ENCODE measurements at regions not wholly inside any gene's neighbourhood (a gene's known extent, or its start where the extent isn't known, plus 50 kb on each side); places are given as distances from the start of the nearest gene placed in this dataset.

DNA sequence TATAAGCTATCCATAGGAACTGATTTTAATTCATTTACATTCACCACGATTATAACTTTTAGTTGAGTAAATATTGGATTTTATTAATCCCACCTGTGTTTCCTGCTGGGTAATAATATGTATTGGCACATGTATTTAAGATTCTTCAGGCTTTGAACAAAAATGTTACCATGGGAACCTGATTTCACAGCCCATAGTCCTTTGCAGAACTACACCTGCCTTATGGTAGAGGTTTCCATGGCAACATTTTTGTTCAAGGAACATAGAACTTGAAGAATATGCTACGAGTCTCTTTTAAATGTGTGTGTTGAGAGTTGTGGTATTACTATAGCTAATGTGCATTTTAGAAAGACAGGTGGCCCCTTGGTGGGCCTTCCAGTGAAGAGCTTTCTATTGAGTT is 317.4 kb downstream of the SAMD5 start:
- DNase-seq = no peak

DNA sequence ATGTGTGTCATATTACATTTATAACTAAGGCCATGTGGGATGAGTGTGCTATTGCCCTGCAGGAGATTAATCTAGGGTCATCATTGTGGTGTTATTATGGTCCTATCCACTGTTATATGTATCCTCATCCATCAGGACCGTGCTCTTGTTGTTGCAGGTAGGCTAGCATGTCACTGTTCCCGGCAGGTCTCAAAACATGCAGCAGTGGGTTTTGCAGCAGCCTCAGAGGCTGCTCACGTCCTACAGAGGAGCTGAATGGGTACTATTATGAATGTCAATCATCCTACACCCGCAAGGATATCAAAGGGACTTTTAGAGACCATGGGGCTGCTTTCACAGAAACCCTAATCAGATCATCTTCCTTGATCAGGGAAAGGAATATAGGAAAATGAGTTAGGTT is 318.2 kb downstream of the SAMD5 start:
- no peak for DNase-seq

DNA sequence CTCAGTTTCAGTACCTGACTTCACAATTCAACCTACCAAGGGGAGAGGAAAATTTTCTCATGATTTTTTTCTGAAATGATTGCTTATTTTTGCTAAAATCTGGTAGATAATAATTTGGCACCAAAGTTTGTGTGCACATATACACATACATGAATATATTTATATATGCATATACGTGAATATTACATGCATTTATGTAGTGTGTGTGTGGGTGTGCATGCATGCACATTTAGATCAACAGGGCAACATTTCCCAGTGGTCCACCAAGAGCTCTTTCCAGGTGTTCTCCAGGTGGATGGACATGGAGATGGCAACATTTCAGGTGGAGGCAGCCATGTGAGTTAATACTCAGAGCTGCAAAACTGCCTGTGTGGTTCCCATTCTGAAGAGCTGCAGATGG is 320.9 kb downstream of the SAMD5 start:
- DNase-seq = no peak

DNA sequence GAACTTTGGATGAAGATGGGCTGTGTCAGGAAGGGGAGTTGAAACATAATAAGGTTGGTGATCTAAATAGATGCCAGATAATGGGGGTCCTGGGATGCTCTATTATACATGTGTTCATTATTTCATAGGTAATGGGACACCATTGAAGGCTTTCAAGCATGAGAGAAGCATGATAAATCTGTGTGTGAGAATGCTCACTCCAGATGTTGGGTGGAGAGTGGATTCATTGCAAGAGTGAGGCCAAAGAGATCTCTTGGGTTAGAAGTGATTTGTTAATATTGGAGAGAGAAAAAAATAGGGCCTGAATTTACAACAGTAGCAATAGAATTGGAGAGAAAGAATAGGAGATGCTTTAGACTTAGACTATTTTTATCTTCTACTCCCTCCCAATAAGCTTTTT is 321.3 kb downstream of the SAMD5 start:
- no peak for DNase-seq

DNA sequence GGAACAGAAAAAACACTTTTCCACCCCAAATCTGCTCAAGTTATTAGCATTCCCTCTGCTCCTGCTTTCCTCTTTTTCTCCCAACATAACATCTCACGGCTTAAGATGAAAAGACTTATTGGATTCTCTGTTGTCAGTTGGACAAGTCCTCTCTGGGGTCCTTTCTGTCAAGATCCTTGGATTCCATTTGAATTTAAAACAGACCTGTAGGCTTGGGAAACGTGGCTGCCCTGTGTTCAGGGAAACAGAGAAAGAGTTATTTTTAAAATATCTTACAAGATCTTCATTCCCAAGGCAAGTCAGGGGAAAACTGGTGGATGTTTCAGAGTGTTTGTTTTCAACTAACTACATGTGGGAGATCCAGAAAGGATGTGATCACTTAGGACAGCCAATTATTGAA is 322.9 kb downstream of the SAMD5 start:
- DNase-seq = no peak

DNA sequence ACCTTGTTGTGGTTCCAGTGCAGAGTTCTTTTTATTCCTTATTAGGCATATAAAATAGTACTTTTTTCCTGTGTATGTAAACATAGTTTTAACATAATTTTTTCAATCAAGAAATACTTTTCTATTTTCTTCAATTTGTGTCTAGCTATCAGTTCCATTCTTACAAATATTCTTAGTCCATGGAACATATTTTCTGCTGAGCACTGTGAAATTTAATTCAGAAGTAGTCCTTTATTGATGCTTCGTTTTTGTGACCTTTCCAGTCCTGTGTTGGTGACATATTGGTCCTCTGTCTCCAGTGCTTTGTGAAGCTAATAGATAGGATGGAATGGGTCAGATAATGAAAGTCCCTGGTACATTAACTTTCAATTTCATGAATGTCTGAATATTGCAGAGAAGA is 325.1 kb downstream of the SAMD5 start:
- DNase-seq = no peak

DNA sequence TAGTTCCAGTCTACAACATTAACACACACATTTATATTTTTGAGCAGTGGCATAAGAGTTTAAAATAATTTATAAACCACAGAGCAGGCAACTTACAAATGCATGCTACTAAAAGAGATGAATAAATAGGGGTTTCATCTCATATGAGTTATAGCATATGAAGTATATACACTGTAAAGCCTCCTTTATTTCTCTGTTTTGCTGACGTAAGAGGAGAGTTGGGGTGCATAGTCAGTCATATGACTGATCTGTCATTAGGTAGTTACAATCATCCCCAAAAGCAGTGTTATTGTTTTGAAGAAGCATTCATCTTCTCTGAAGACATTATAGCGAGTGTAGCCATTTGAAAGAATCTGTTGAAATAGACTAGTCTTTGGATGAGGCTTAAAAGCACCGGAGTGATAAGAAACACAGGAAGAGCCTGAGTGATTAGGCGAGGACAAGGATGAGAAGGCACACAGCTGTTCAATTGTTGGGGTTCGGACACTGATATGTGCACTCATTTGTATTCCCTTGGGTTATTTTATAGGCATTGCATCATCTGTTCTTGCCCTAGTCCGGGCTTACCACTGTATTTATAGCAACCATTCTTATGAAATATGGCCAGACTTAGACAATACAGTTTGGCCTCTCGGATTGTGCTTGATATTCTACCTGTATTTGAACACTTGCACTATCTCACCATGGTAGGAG is 325.7 kb downstream of the SAMD5 start:
- no peak for DNase-seq

DNA sequence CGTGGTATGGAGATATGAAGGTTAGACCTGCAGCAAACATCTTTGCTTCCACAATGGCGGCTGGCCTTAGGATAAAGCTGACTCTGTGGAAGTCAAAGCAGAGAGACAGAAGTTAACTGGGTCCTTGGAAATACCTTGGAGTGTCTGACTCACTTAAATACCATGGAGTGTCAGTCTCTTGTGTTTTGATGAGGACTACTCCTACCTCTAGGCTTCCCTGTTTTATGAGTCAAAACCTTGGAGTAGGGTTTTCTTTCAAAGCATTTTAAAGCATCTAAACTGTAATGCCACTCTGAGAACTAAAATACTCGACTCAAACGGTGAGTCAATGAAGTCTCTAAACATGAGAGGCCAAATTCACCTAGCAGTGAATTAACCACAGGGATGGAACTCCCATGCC is 329.1 kb downstream of the SAMD5 start:
- DNase-seq = no peak

DNA sequence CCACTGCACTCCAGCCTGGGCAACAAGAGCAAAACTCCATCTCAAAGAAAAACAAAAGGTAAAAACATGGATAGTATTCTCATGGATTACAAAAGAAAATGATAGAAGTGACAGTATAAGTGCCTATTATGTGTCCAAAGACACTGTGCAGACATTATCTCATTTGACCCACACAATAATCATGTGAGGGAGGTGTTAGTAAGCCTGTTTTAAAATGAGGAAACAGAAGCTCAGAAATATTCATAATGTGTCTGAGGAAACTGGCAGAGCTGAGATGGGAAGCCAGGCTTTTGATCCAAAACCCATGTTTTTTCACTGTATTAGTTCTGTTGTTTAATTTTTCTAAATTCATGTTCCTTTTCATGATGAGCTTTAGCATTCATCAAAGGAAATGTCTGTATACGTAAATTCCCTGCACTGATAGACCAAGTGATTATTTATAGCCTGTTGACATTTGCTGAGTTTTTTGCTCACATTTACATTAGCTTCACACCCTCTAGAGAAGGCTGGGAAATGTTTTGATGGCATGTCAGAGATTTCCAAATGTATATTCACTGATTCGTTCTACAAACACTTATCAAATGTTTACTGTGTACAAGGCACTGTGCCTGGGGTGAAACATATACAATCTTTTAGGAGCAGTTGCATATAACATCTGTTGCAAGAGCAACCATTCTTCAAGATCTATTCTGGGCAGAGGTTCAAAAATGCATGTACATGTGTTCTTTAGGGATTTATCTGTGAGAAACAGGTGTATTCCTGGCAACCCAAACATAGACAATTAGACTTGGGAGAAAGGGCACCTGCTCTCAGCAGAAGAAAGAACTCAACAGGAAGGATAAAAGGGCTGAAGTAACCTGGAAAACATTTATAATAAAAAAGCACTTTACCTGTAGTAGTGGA is 331.5 kb downstream of the SAMD5 start:
- no peak for DNase-seq

DNA sequence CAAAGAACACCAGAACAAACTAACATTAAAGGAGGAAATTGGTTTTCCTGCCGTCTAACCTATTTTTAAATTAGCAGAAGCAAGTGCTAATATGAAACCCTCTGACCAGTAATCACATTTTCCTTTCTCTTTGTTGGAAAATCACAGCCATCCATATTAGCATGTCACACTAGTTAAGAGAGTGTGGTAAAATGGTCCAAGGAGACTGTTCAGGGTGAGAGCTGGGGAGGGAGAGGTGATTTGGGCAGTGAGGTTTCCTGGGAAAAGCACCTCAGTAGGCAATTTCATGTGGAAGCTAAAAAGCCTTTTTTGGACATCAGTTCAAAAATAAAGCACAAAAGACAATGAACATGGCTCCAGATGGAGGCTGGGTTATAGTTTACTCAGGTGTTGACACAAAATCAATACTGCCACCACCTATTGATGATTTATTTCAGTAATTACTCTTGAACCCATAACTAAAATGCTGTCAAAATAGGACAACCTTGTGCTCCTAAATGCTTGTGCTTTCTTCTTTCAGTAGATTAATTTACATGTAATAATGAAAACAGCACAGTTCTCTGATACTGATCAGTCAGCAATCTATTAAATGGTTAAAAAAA is 333.2 kb downstream of the SAMD5 start:
- DNase-seq = no peak

DNA sequence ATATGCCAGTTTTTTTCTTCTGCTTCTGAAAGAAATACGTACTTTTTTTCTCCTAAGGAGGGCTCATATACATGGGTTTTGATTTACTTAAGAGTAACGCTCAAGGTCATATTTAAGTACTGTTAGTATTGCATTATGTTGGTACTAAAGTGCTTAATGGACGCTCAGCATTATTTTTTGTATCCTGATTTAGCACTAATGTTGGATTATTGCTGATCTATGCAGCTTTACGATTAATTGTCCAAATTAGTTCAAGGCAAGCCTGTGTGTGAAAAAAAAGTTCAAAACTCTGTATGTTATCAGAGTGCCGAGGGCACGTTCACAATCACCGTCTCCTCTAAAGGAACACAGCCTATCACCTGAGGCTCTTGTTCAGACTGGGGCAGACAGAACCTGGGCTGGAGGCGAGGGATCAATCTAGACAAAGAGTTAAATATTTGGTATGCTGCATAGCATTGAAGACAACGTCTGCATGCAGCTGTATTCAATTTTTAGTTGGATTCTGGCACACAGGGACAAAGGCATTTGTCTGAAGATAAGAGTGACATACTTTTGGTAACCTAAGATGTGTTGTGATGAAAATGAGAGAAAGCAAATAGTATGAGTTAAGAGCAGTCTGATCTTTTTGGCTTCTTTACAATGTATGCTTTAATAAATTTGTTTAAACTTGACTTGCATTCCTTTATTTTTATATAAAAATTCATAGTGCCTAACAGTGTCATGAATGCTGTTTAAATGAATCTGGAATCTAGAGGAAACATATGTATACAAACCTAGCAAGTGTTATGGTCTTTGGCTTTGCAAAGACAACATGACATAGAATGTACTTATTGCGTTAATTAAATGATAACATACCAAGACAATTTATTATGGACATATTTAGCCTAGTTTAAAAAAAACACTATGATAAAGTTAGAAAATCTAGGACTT is 341.2 kb downstream of the SAMD5 start:
- no peak for DNase-seq

DNA sequence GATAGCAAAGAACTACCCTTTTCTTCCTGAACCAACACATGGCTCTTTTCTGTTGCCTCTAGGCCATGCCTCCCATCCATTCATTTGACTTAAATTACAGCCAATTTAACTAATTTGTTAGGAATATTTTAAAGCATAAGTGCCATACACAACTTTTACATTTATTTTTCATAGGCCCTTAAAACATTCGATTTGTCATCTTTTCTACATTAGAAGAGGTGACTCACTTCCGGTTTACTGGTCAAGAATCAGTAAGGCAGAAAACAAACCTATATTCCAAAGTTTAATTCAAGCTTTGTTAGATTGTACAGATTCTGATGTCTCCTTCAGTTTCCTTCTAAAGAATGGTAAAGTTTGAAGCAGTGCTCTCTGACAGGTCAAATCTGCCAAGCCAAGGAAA is 344.3 kb downstream of the SAMD5 start:
- no peak for DNase-seq

DNA sequence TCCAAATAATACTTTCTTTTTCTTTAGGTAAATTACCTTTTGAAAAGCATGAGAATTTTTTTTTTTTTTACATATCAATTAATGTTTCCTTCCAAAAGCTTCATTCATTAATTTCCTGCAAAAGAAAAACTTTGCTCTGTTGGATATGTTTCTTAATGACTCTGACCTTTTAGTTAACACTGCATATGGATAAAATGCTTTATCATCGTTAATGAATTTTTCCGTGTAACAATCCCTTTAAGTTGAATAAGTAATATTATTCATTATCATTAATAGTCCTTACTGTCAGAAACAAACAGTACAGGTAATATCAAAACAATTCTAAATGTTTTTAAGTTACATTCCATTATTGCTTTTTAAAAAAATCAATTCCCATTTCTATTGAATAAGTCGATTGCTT is 345.1 kb downstream of the SAMD5 start:
- no peak for DNase-seq

DNA sequence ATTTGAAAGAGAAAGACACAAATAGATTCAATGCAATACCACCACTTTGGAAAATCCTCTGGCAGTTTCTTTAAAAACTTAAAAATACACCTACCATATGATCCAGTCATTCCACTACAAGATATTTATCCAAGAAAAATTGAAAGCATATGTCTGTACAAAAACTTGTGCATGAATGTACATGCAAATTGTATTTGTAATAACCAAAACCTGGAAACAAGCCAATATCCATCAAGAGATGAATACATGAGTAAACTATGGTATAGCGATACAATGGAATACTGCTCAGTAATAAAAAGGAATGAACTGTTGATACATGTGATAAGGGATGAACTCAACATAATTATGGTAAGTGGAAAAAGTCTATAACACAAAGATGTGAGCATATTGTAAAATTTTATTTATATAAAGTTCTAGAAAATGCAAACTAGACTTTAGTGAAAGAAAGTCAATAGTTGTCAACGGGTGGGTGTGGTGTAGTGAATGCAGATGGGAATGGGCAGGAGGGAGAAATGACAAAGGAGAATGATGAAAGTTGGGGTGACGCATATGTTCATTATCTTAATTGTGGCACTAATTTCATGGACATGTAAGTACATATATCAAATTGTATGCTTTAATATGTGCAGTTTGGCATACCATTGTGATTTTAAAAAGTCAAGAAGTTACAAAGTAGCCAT is 347.5 kb downstream of the SAMD5 start:
- DNase-seq = no peak

DNA sequence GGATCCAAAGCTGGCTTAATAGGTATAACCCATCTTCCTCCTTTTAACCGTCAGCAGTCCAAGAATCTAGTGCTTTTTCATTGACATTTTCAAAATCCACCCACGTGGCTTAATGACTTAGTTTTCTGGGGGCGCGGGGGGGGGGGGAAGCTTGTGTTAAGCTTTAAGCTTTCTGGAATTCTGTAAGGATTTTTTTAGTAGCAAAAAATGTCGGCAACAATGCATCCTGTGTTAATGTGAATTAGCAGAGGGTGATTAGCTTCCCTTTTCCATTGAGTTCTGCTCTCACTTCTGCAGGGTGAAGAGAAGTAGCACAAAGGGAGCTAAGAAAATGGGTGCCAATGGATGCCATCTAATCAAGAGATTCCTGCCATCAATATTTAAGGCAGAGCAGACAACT is 348.2 kb downstream of the SAMD5 start:
- DNase-seq = no peak

DNA sequence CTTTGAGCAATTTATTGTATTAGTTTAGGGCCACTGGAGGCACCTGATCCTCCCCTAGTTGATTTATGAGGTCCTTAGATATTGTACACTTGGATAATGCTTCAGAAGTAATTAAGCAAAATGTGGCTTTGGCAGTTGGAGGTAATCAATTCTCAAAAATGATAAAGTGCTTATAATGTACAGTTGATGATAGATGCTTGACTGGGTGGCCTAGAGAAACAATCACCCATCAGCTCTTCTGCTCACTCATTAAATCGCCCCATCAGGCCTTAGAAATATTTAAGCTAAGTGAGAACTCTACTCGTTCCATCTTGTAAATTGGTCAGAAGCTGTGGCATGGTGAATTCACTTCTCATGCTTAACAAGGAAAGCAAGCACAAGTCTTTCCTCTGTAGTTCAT is 349.9 kb downstream of the SAMD5 start:
- no peak for DNase-seq

DNA sequence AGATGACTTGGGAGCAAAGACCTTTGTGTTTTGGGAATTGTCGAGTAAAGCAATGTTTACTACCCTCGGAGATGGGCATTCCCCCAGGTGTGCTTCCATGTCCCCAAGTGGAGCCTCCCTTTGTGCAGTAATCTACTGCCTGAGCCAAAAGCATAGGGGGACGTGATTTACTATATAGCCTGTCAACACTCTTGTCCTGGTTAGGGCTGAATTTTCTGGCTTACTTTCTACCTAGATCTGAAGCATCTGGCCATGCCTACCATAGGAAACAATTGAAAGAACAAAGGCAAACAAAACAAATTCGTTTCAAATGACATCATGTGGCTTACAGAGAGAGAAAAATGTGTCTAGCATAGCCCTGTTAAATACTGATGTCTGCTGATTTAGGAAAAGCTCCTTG is 350.6 kb downstream of the SAMD5 start:
- no peak for DNase-seq

DNA sequence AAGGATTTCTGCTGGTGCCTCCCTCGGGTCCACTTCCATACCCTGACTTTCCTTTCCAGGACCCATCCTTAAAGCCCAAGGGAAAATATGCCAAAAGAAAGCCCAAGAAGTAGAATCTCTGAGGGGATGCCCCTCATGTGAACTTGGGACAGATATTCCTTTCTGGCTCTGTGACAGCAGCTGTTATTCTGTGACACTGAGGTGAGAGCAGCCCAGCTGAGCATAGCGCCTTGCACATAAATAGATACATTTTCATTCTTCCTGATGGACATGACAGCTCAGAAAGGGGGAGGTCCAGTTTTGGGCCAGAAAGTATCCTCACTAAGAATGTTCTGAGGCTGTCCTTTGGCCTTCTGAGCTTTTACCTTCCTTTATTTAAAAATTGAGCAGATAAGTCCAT is 353.2 kb downstream of the SAMD5 start:
- DNase-seq = no peak

DNA sequence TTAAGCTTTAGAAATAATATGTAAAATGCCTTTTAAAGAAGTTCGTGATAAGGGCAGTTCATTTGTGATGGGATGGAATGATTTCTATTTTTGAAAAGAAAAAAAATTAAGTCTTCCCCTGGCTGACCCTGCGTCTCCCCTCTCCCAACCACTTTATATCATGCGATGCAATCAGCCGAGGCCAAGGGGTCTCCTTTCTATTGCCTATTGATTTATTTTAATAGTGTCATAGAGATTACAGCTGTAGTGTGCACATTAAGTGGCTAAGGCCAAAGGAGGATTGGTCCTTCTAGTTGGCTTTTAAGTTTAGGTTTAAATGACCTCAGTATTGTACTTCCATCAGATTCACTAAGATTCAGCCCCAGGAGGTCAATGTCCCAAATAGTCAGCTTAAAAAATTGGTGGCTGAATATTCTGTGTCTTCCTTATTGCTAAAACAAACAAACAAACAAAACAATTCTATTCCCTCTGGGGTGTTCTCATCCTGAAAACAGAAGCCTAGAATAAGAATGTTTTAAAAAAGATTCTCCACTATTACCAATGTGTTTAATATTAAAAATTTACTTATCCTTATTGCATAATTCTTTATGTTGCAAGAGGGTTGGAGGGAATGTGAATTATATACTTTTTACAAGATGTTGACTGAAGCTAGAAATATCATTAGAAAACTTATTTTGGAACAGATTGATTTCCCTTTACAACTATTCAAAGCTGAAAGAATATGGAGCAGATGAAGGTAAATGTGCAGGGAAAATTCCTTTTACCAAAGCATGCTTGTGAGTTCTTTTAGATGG is 359.1 kb downstream of the SAMD5 start:
- DNase-seq = no peak

DNA sequence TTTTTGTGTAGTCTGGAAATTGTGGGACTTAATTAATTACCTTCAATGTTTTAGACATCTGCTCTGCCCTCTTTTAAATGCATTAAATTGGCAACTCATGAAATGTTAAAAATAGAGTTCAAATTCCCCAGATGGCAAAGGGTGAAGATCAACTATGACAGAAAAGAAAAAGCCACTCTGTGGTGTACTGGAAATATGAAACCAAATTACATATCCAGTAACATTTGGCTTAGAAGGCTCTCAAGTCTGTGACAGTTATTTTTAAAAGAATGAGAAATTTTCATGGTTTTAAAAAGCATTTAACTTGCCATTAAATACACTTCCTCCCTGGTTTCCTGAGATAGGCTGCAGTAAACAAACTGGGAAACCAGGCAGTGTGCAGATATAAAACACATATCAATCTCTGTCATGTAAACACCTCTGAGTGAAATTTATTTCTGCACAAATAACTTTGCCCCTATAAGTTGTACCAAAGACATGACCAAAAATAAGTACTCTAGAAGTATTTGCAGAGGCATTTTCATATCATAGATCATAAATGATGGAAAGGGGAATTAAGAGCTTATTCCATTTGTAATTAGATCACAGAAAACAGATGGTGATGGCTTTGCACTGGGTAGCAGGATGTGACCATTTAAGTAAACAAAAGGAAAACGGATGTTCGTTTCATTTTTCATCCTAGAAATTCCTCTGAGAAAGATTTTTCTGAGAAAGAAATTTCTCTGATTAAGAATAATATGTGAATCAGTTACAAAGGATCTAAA is 360.1 kb downstream of the SAMD5 start:
- DNase-seq = no peak

DNA sequence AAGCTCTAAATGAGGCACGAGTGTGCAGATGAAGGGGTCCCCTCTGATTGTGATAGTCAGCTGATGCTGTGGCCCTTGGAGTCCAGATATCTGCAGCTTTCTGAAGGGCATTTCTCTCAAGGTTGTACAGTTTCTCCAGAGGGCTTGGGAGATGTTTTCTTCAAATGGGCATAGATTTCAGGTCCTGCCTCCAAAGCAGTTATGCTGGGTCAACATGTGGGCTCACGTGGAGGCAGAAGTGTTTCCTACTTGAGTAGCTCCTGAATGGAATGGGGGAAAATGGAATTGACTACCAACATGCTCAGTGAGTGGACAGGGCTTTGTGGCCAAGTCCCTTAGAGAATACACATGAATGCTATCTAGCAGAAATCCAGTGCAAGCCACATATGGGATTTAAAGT is 360.7 kb downstream of the SAMD5 start:
- DNase-seq = no peak
